Endothelial cell (in vitro differentiated cells): ENCODE measurements at regions not wholly inside any gene's neighbourhood (a gene's known extent, or its start where the extent isn't known, plus 50 kb on each side); places are given as distances from the start of the nearest gene placed in this dataset.

ENCODE experiments used
- DNase-seq: peaks from one replicate; pipeline ENCODE4 v3.0.0; 2021; ENCODE audit warnings: low spot score
- H3K27ac Mint-ChIP-seq: one replicate; pipeline ENCODE4 v1.8.0; 2021; ENCODE audit warnings: mixed read lengths, inconsistent platforms; ENCODE audit not compliant: unreplicated experiment
- H3K27me3 Mint-ChIP-seq: one replicate; pipeline ENCODE4 v1.8.0; 2021; ENCODE audit warnings: mild to moderate bottlenecking, moderate library complexity, mixed read lengths, inconsistent platforms; ENCODE audit not compliant: unreplicated experiment
- H3K36me3 Mint-ChIP-seq: one replicate; pipeline ENCODE4 v1.8.0; 2021; ENCODE audit warnings: mild to moderate bottlenecking, low read depth, mixed read lengths, inconsistent platforms; ENCODE audit not compliant: unreplicated experiment
- H3K4me1 Mint-ChIP-seq: one replicate; pipeline ENCODE4 v1.8.0; 2021; ENCODE audit warnings: mild to moderate bottlenecking, mixed read lengths, inconsistent platforms; ENCODE audit not compliant: unreplicated experiment
- H3K4me3 Mint-ChIP-seq: one replicate; pipeline ENCODE4 v1.8.0; 2021; ENCODE audit warnings: mild to moderate bottlenecking, mixed read lengths, inconsistent platforms; ENCODE audit not compliant: unreplicated experiment
- H3K9me3 Mint-ChIP-seq: one replicate; pipeline ENCODE4 v1.8.0; 2021; ENCODE audit warnings: mixed read lengths, inconsistent platforms; ENCODE audit not compliant: unreplicated experiment
- TF ChIP-seq, protein P1 (sequence below): fragments of 200-600 bp; sonication (generic); IDR thresholded peaks from one replicate; pipeline ENCODE4 v1.5.0; 2021; ENCODE audit warnings: antibody characterized with exemption; ENCODE audit not compliant: unreplicated experiment

DNA sequence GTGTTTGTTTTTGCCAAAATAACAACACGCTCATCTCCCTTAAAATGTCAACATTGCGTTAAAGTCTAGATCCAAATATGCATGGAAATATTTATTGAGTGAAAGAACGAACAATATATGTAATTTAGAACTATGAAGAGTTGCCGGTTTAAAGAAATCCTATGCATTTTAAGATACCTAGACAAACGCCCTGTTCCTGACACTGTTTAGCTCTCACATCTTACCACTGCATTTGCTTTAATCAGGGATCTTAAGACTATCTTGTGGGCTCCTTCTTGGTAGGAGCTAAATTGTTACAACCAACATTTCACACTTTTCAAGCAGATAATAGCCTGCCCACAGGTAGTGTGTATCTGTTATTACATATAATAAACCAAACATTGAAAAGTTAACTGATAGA is 96.6 kb upstream of the RPS6KA3 start:
- Mint-ChIP-seq H3K4me3 (no peak overlapping the region), H3K36me3 (no peaks in the 10 kb centered on the region), H3K27me3 (no peaks in the 10 kb centered on the region), H3K9me3 (no peaks in the 10 kb centered on the region), H3K4me1 (no peaks in the 10 kb centered on the region), H3K27ac (no peak overlapping the region)
- no peak for DNase-seq
- TF ChIP-seq, protein P1, sequence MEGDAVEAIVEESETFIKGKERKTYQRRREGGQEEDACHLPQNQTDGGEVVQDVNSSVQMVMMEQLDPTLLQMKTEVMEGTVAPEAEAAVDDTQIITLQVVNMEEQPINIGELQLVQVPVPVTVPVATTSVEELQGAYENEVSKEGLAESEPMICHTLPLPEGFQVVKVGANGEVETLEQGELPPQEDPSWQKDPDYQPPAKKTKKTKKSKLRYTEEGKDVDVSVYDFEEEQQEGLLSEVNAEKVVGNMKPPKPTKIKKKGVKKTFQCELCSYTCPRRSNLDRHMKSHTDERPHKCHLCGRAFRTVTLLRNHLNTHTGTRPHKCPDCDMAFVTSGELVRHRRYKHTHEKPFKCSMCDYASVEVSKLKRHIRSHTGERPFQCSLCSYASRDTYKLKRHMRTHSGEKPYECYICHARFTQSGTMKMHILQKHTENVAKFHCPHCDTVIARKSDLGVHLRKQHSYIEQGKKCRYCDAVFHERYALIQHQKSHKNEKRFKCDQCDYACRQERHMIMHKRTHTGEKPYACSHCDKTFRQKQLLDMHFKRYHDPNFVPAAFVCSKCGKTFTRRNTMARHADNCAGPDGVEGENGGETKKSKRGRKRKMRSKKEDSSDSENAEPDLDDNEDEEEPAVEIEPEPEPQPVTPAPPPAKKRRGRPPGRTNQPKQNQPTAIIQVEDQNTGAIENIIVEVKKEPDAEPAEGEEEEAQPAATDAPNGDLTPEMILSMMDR = no peak

DNA sequence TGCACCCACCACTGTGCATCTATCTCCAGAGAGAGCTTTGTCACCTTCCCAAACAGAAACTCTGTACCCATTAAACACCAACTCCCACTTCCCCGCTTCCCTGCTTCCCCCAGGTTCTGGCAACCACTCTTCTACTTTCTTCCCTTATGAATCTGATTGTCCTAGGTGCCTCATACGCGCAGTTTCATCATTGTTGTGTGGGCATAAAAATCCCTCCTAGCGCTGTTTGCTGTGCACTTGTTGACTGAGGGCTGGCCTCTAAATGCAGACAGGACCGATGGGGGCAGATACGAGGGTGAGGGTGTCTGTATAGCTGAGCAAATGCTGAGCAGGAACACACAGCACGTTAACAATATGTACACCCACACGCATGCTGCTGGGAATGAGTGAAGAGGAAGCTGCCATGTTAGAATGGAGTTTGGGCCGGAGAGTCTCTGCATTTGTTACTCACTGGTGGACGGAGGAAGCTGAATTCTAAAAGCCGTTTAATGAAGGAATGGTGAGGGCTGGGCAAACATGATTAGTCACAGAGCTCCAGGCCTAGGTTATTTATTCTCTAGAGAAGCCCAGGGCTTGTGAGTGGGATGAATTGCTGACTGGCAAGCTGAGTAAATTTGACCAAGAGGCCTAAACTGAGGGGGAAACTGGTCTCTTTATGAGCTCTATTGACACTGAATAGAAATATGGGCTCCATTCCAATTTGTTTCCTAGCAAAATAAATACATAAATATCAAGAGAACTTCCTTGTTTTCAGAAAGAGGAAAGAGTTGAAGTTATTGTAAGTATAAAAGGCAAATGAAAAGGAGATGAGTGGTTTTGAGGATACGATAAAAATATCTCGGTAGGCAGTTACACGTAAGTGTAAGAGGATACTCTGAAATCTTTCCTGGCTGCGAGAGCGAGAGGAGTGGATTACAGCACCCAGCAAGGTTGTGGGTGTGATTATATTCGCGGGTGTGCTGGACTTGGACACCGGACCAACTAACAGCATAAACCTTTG is 95.9 kb upstream of the RPS6KA3 start:
- no peaks in the 10 kb centered on the region for H3K36me3 Mint-ChIP-seq
- no peak overlapping the region for H3K4me3 Mint-ChIP-seq
- DNase-seq = no peak
- TF ChIP-seq, protein P1 = no peak
- no peaks in the 10 kb centered on the region for H3K27me3 Mint-ChIP-seq
- H3K27ac Mint-ChIP-seq = no peak overlapping the region
- H3K4me1 Mint-ChIP-seq = no peaks in the 10 kb centered on the region
- no peaks in the 10 kb centered on the region for H3K9me3 Mint-ChIP-seq

DNA sequence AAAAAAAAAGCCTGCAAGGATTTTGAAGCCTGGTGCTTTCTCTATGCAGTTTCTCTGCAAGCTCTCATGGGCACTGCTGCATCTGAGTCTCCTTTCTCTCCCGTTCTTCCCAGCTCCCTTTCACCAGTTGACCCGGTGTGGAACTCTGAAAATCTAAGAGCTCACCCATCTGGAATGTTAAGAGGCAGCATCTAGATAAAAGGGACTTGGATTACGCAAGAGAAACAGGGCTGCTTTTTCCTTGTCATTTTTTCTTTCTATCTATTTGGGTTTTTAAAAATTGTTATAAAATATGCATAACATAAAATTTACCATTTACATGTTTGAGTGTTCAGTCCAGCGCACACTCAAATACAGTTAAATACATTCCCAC is 95.2 kb upstream of the RPS6KA3 start:
- TF ChIP-seq, protein P1 = no peak
- H3K9me3 Mint-ChIP-seq = no peaks in the 10 kb centered on the region
- no peaks in the 10 kb centered on the region for H3K27me3 Mint-ChIP-seq
- H3K4me1 Mint-ChIP-seq = no peaks in the 10 kb centered on the region
- no peak overlapping the region for H3K4me3 Mint-ChIP-seq
- no peak overlapping the region for H3K27ac Mint-ChIP-seq
- no peak for DNase-seq
- H3K36me3 Mint-ChIP-seq = no peaks in the 10 kb centered on the region

DNA sequence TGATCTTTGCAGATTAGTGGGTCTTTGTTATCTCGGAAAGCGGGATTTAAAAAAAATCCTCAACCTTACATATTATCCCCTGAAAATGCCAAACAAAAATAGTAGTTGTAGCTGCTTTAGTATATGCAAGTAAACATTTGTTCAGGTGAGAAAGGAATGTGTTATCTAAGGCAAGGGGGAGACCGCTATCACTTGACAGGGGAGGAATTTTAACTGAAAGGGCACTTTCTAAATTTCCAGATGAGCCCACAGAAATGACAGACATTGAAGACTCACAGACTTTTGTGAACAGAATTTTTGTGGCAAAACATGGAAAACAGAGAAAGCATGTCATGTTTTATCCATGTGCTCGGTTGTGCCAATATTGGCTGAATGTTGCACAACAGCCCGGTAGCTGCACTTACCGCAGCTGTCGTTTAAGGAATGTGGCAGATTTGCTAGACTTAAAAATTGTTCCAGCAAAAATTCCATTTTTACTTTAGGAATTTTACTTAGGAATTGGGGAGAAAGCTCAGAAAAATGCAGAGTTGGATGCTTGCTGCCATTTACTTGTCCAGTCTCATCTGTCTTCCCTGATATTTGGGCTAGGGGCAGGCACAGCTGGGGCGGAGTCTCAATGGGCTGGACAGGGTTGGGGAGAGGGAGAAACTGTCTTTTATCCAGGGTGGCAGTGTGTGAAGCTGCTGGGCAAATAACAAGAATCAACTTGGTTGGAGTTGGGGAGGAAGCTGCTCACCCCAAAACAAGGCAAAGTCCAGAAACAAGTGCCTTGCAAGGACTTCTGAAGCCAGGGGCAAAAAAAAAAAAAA is 94.6 kb upstream of the RPS6KA3 start:
- H3K27me3 Mint-ChIP-seq = no peaks in the 10 kb centered on the region
- TF ChIP-seq, protein P1 = no peak
- no peaks in the 10 kb centered on the region for H3K4me1 Mint-ChIP-seq
- DNase-seq = no peak
- no peak overlapping the region for H3K4me3 Mint-ChIP-seq
- H3K9me3 Mint-ChIP-seq = no peaks in the 10 kb centered on the region
- H3K27ac Mint-ChIP-seq = no peak overlapping the region
- no peaks in the 10 kb centered on the region for H3K36me3 Mint-ChIP-seq
